Right lobe of liver (tissue), 6 donors: ENCODE measurements at regions not wholly inside any gene's neighbourhood (a gene's known extent, or its start where the extent isn't known, plus 50 kb on each side); places are given as distances from the start of the nearest gene placed in this dataset.
"Not testable (repeated sequence)": the region's sequence is repeated elsewhere in the genome, so short reads cannot be mapped to it uniquely, and the experiment has no call there.

Source experiments
- ATAC-seq, 4 donors: fragments of 200-7000 bp; cut with Tn5 transposase; one replicate each; pipeline ENCODE4 v1.9.1; 2020; ENCODE audit warnings: mild to moderate bottlenecking in 4 of 4, moderate library complexity in 4 of 4
- DNase-seq, 3 donors: peaks; one replicate each; pipeline ENCODE4 v3.0.0-alpha.2; 2020
- H3K27ac ChIP-seq, 3 donors: fragments of 200-600 bp; one replicate each; pipeline ENCODE4 v1.8.0; 2022
- H3K27me3 ChIP-seq, 2 donors: fragments of 200-600 bp; one replicate each; pipeline ENCODE4 v1.8.0; 2022
- H3K36me3 ChIP-seq, 4 donors: fragments of 200-600 bp; sonication (generic) in 1 of 4; one replicate each; pipeline versions ENCODE4 v1.5.1 to v1.8.0; 2017 to 2022; ENCODE audit warnings: control low read depth in 1 of 4
- H3K4me1 ChIP-seq, 4 donors: fragments of 200-600 bp; sonication (generic) in 1 of 4; one replicate each; pipeline versions ENCODE4 v1.5.1 to v1.8.0; 2017 to 2022; ENCODE audit warnings: control low read depth in 1 of 4
- H3K4me3 ChIP-seq, 3 donors: fragments of 200-600 bp; one replicate each; pipeline ENCODE4 v1.8.0; 2022
- H3K9me3 ChIP-seq, 4 donors: fragments of 200-600 bp; sonication (generic) in 1 of 4; one replicate each; pipeline versions ENCODE4 v1.5.1 to v1.8.0; 2017 to 2022; ENCODE audit warnings: control low read depth in 1 of 4
- CTCF ChIP-seq, 4 donors: fragments of 200-600 bp in 3 of 4; fragments of 450-650 bp in 1 of 4; IDR thresholded peaks; one replicate each; pipeline versions ENCODE4 v1.5.1 to v1.8.0; 2016 to 2022; ENCODE audit warnings: antibody characterized with exemption in 4 of 4, mild to moderate bottlenecking in 2 of 4
- POLR2A ChIP-seq: fragments of 450-650 bp; IDR thresholded peaks from one replicate; pipeline ENCODE4 v1.6.1; 2017; ENCODE audit warnings: antibody characterized with exemption, mild to moderate bottlenecking
- WGBS: methylation state at CpG from one replicate; pipeline ENCODE4 v1.1.6; 2018; ENCODE audit warnings: low coverage, low lambda C conversion rate; ENCODE audit not compliant: insufficient coverage; ENCODE audit errors: missing lambda C conversion rate; 5-methylcytosine and 5-hydroxymethylcytosine counted together
- intact Hi-C, 2 donors: fragments of 100-400 bp; cut with DNase I; formaldehyde crosslinking; loops; one replicate each; pipeline versions ENCODE4 v1.11.2 to v1.14.1; 2022
- donor health status: DM: no; HTN: yes; CAD: no.
- donor health status: DM: no; HTN: no; CAD: no.
- donor health status: DM: no; HTN: no; CAD: no.
- donor health status: DM: no; HTN: yes; CAD: no.
- donor health status: DM: no; HTN: yes; CAD: no.

- 40% methylated on average over 3 of the region's 3 CpGs for WGBS
Measured at GRCh38 chr6:148629592-148630465, 117.0 kb upstream of the UST start.

DNA sequence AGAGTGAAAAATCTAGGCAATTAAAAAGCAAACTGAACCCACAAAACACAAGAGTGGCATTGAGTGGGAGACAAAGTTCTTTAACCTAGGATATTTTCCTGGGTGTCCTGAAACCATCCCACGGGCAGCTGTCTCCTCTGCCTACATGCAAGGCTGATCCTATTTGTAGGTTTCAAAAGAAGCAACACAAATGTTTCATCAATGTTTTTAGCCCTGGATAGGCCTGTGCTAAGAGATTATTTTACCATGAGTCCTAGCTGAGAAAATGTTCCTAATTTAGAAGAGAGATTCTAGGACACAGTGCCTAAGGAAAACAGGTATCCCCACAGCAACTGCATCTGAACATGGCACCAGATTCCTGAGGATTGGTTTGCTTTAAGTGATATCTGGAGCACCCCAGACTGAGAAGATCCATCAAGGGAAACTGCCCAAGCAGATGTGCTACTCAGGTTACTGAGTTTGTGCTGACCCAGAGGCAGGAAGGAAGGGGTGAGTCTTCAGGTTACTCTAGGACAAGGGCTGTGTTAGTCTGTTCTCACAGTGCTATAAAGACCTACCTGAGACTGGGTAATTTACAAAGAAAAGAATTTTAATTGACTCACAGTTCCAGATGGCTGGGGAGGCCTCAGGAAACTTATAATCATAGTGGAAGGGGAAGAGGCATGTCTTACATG lies 111.6 kb upstream of the UST start:
- ATAC-seq: no peak
- TF ChIP-seq CTCF (IDR thresholded peaks at IDR 0.05): no peak
- TF ChIP-seq POLR2A: no peak
- no peak overlapping the region for H3K27ac ChIP-seq
- H3K4me3 ChIP-seq: no peak overlapping the region
- 60% methylated on average over 1 of the region's 1 CpG for WGBS
- no peaks in the 10 kb centered on the region for H3K9me3 ChIP-seq
- intact Hi-C loops: no loop called here
- no peaks in the 10 kb centered on the region for H3K27me3 ChIP-seq
- DNase-seq: no peak
- no peaks in the 10 kb centered on the region for H3K4me1 ChIP-seq
- no peaks in the 10 kb centered on the region for H3K36me3 ChIP-seq

More at GRCh38 chr6:148629592-148630465, 117.0 kb upstream of the UST start:
- no peak for DNase-seq
- Histone ChIP-seq H3K27ac (no peak overlapping the region), H3K27me3 (no peaks in the 10 kb centered on the region), H3K9me3 (no peaks in the 10 kb centered on the region), H3K4me3 (no peak overlapping the region), H3K36me3 (no peaks in the 10 kb centered on the region), H3K4me1 (no peaks in the 10 kb centered on the region)
- intact Hi-C loops: no loop called here
- ATAC-seq: no peak
- TF ChIP-seq CTCF (IDR thresholded peaks at IDR 0.05): no peak
- TF ChIP-seq POLR2A: no peak

DNA sequence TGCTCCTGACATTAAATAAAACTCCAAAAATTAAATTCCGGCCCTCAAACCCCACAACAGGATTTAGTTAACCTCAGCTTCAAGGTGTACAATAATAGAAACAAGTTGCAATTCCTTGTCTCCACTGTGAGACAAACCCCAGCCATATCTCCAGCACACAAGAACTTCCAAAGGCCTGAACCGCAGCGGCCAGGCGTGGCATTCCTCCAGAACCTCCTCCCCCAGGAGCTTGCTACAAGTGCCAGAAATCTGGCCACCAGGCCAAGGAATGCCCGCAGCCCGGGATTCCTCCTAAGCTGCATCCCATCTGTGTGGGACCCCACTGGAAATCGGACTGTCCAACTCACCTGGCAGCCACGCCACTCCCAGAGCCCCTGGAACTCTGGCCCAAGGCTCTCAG lies 105.0 kb upstream of the UST start:
- H3K4me3 ChIP-seq, H3K27me3 ChIP-seq, H3K36me3 ChIP-seq, H3K27ac ChIP-seq, DNase-seq, ATAC-seq, intact Hi-C loops, H3K9me3 ChIP-seq, H3K4me1 ChIP-seq: not testable (repeated sequence)
- 50% methylated on average over 2 of the region's 8 CpGs for WGBS

GRCh38 chr6:148643208-148643607 lies 103.6 kb upstream of the UST start:
- H3K36me3 ChIP-seq, H3K27ac ChIP-seq, intact Hi-C loops, H3K27me3 ChIP-seq, H3K9me3 ChIP-seq, H3K4me1 ChIP-seq, H3K4me3 ChIP-seq, DNase-seq, ATAC-seq: not testable (repeated sequence)
- WGBS: 58% methylated on average over 3 of the region's 5 CpGs

DNA sequence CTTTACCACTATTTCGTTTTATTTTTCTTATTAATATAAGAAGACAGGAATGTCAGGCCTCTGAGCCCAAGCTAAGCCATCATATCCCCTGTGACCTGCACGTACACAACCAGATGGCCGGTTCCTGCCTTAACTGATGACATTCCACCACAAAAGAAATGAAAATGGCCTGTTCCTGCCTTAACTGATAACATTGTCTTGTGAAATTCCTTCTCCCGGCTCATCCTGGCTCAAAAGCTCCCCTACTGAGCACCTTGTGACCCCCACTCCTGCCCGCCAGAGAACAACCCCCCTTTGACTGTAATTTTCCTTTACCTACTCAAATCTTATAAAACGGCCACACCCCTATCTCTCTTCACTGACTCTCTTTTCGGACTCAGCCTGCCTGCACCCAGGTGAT lies 101.8 kb upstream of the UST start:
- DNase-seq, ATAC-seq, H3K4me1 ChIP-seq, H3K9me3 ChIP-seq, H3K36me3 ChIP-seq, H3K27me3 ChIP-seq, H3K27ac ChIP-seq, H3K4me3 ChIP-seq, intact Hi-C loops: not testable (repeated sequence)
- WGBS: 49% methylated on average over 7 of the region's 7 CpGs
